ENCODE measurements at regions not wholly inside any gene's neighbourhood (a gene's known extent, or its start where the extent isn't known, plus 50 kb on each side); places are given as distances from the start of the nearest gene placed in this dataset.

DNA sequence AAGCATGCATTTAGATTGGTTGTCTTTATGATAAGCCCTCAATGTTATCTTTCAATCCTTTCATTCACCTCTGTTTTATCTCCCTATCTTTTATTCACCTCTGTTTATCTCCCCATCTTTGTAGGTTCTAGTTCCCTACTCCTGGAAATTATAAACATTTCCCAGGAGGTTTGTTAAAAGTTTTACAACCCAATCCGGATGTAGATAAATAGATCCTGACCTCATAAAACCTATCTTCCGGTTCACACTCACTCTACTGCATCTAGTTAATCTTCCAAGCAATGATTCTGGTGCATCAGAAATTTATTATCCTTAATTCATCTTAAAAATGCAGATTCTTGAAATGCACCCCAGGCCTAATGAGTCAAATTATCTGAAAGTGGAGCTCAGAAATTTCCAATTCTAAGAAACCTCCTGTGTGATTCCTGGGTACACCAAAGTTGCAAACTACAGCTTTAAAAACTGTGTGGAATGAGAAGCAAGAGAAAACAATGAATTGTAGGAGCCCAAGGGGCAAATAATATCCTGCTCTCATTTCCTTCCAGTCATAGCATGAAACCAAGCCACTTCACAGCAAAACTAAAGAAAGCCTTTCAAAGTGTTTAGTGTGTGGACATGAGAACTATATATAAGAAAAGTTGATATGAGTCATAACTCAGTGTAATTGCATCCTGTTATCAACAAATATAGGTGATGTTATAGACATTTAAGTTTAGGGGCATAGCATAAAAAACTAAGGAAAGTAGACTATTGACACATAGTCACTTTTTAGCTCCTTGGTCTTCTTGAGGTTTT, 51.1 kb upstream of the UGT8 start:
- H3K27me3 ChIP-seq (replicated peaks) = no peaks in the 10 kb centered on the region
- TF ChIP-seq, protein P1, sequence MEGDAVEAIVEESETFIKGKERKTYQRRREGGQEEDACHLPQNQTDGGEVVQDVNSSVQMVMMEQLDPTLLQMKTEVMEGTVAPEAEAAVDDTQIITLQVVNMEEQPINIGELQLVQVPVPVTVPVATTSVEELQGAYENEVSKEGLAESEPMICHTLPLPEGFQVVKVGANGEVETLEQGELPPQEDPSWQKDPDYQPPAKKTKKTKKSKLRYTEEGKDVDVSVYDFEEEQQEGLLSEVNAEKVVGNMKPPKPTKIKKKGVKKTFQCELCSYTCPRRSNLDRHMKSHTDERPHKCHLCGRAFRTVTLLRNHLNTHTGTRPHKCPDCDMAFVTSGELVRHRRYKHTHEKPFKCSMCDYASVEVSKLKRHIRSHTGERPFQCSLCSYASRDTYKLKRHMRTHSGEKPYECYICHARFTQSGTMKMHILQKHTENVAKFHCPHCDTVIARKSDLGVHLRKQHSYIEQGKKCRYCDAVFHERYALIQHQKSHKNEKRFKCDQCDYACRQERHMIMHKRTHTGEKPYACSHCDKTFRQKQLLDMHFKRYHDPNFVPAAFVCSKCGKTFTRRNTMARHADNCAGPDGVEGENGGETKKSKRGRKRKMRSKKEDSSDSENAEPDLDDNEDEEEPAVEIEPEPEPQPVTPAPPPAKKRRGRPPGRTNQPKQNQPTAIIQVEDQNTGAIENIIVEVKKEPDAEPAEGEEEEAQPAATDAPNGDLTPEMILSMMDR (IDR thresholded peaks at IDR 0.05; ENCODE audit: low read depth, low read length, missing control alignments) = no peak
- H3K36me3 ChIP-seq (replicated peaks) = no peaks in the 10 kb centered on the region
- no peak overlapping the region for H3K4me3 ChIP-seq (ENCODE audit: low read depth, low read length)
- no peak for DNase-seq
- H3K27ac ChIP-seq = no peak overlapping the region
- in situ Hi-C loops (cut with HindIII; ENCODE audit: low pct_ligation_motif_present, low sequenced_read_pairs) = no loop called here
